Esophagus squamous epithelium (tissue), 4 donors: ENCODE measurements at regions not wholly inside any gene's neighbourhood (a gene's known extent, or its start where the extent isn't known, plus 50 kb on each side); places are given as distances from the start of the nearest gene placed in this dataset.

Source experiments
- CTCF ChIP-seq, 6 experiments: fragments of 450-650 bp in 4 of 6; fragments of 200-600 bp in 2 of 6; sonication (generic) in 2 of 6; IDR thresholded peaks; one replicate each; pipeline ENCODE4 v1.5.1; 2016 to 2019; ENCODE audit warnings: antibody characterized with exemption in 6 of 6, mild to moderate bottlenecking in 4 of 6, moderate library complexity in 4 of 6
- POLR2A ChIP-seq, 4 donors: fragments of 450-650 bp; IDR thresholded peaks; one replicate each; pipeline ENCODE4 v1.6.1; 2017; ENCODE audit warnings: antibody characterized with exemption in 4 of 4, mild to moderate bottlenecking in 4 of 4, moderate library complexity in 3 of 4

GRCh38 chr6:79425589-79426311, 111.5 kb downstream of the LCA5 start:
- TF ChIP-seq POLR2A (IDR thresholded peaks at IDR 0.05) (no peak), CTCF (IDR thresholded peaks at IDR 0.05) (no peak)
